Stimulated activated CD4-positive, alpha-beta T cell treated with anti-CD3 and anti-CD28 coated beads, Interleukin-4, amount 100 ng/mL, for 48 hours (primary cell): ENCODE measurements at regions not wholly inside any gene's neighbourhood (a gene's known extent, or its start where the extent isn't known, plus 50 kb on each side); places are given as distances from the start of the nearest gene placed in this dataset.

ENCODE experiments used
- DNase-seq, 2 donors: peaks; one replicate each; pipeline ENCODE4 v3.0.0-alpha.2; 2020; ENCODE audit warnings: low read depth in 2 of 2

- DNase-seq = no peak
Measured at GRCh38 chr5:174159327-174160114, 114.0 kb downstream of the NSG2 start.

GRCh38 chr5:174165406-174165805 lies 119.9 kb downstream of the NSG2 start:
- DNase-seq = no peak

- no peak for DNase-seq
Measured at GRCh38 chr5:174166231-174167079, 120.9 kb downstream of the NSG2 start.

GRCh38 chr5:174167080-174167910 lies 121.8 kb downstream of the NSG2 start:
- DNase-seq = no peak

GRCh38 chr5:174172152-174172551 lies 126.6 kb downstream of the NSG2 start:
- DNase-seq = no peak

- DNase-seq = no peak
Measured at GRCh38 chr5:174172566-174172965, 127.1 kb downstream of the NSG2 start.

- no peak for DNase-seq
Measured at GRCh38 chr5:174173766-174174165, 128.3 kb downstream of the NSG2 start.

- no peak for DNase-seq
Measured at GRCh38 chr5:174175716-174176268, 130.3 kb downstream of the NSG2 start.

- DNase-seq = no peak
Measured at GRCh38 chr5:174176511-174176910, 131.0 kb downstream of the NSG2 start.

- DNase-seq = no peak
Measured at GRCh38 chr5:174177531-174177930, 132.0 kb downstream of the NSG2 start.

- DNase-seq = no peak
Measured at GRCh38 chr5:174177976-174178605, 132.6 kb downstream of the NSG2 start.

- no peak for DNase-seq
Measured at GRCh38 chr5:174180639-174181038, 135.1 kb downstream of the NSG2 start.

- DNase-seq = no peak
Measured at GRCh38 chr5:174182111-174182510, 136.6 kb downstream of the NSG2 start.

GRCh38 chr5:174183701-174184100 lies 138.2 kb downstream of the NSG2 start:
- DNase-seq = no peak

GRCh38 chr5:174185506-174185905 lies 140.0 kb downstream of the NSG2 start:
- DNase-seq = no peak

GRCh38 chr5:174186096-174186695 lies 140.7 kb downstream of the NSG2 start:
- DNase-seq = no peak

- no peak for DNase-seq
Measured at GRCh38 chr5:174187001-174187400, 141.5 kb downstream of the NSG2 start.

- no peak for DNase-seq
Measured at GRCh38 chr5:174187481-174187880, 142.0 kb downstream of the NSG2 start.

- DNase-seq = no peak
Measured at GRCh38 chr5:174188295-174188694, 142.8 kb downstream of the NSG2 start.

- no peak for DNase-seq
Measured at GRCh38 chr5:174189654-174190541, 144.4 kb downstream of the NSG2 start.
